Endothelial cell of umbilical vein (primary cell): ENCODE measurements at regions not wholly inside any gene's neighbourhood (a gene's known extent, or its start where the extent isn't known, plus 50 kb on each side); places are given as distances from the start of the nearest gene placed in this dataset.

Source experiments
- BruUV-seq: library from RNA; stranded (reverse); fragments of 400-500 nt; replicated peaks from 2 replicates; lab custom pipeline; 2021; lab: Mats Ljungman, UMichigan
- CTCF ChIA-PET: fragments of 300-600, 350-600 bp; sonication (Branson Sonifier 250); formaldehyde crosslinking; loops from one replicate; lab custom pipeline; 2021; ENCODE audit warnings: antibody characterized with exemption, inconsistent platforms; lab: Charles Lee
- POLR2A ChIA-PET: fragments of 300-600, 350-600 bp; sonication (Branson Sonifier 250); formaldehyde crosslinking; loops from one replicate; lab custom pipeline; 2021; ENCODE audit warnings: antibody characterized with exemption, inconsistent platforms; lab: Charles Lee
- DNase-seq: peaks from one replicate; pipeline ENCODE4 v3.0.0-alpha.2; 2011; ENCODE audit warnings: low read depth, low spot score
- FAIRE-seq: peaks from 2 replicates; lab custom pipeline; 2011; peaks lifted over from hg19 to GRCh38; lab: Jason Lieb, UNC
- H2AFZ ChIP-seq: 2 replicates; pipeline ENCODE4 v1.6.0; 2012; ENCODE audit warnings: low read depth, low read length, control low read depth, inconsistent platforms
- H3K27ac ChIP-seq: 2 replicates; pipeline ENCODE4 v1.5.1; 2011; ENCODE audit warnings: low read depth, mild to moderate bottlenecking, control low read depth, low read length, moderate library complexity; ENCODE audit not compliant: insufficient read depth
- H3K27me3 ChIP-seq, 2 experiments: 2 replicates each; pipeline versions ENCODE4 v1.6.0 to v1.6.1; 2011; ENCODE audit warnings: low read length in 2 of 2, mixed read lengths in 1 of 2; ENCODE audit not compliant: control insufficient read depth in 2 of 2, insufficient read depth in 2 of 2
- H3K36me3 ChIP-seq, 2 experiments: 2 replicates in 1 of 2; 3 replicates in 1 of 2; pipeline ENCODE4 v1.5.1; 2011; ENCODE audit warnings: low read length in 2 of 2, mild to moderate bottlenecking in 1 of 2, moderate library complexity in 1 of 2; ENCODE audit not compliant: control insufficient read depth in 2 of 2, insufficient read depth in 2 of 2; ENCODE audit errors: extremely low read depth in 1 of 2
- H3K4me1 ChIP-seq: 3 replicates; pipeline ENCODE4 v1.5.1; 2011; ENCODE audit warnings: mild to moderate bottlenecking, low read length; ENCODE audit not compliant: control insufficient read depth, insufficient read depth; ENCODE audit errors: extremely low read depth
- H3K4me2 ChIP-seq: 2 replicates; pipeline ENCODE4 v1.6.1; 2011; ENCODE audit warnings: low read length, control low read depth, mixed read lengths; ENCODE audit not compliant: insufficient read depth
- H3K4me3 ChIP-seq, 3 experiments: fragments of 200-600 bp in 1 of 3; sonication (generic), shearing (Covaris generic) in 1 of 3; replicated peaks in 1 of 3; 2 replicates each; pipeline ENCODE4 v1.5.1; 2011 to 2016; ENCODE audit warnings: control low read depth in 3 of 3, low read length in 3 of 3, mild to moderate bottlenecking in 2 of 3, inconsistent platforms in 1 of 3, low read depth in 1 of 3, moderate library complexity in 1 of 3; ENCODE audit not compliant: insufficient read depth in 1 of 3
- H3K79me2 ChIP-seq: 2 replicates; pipeline ENCODE4 v1.6.0; 2012; ENCODE audit warnings: low read length, inconsistent platforms; ENCODE audit not compliant: control insufficient read depth, insufficient read depth
- H3K9ac ChIP-seq: replicated peaks from 2 replicates; pipeline ENCODE3; 2011; ENCODE audit warnings: low read length, control low read depth; ENCODE audit not compliant: insufficient read depth; ENCODE audit errors: extremely low read depth
- H3K9me1 ChIP-seq: replicated peaks from 3 replicates; pipeline ENCODE4 v1.6.0; 2011; ENCODE audit warnings: mild to moderate bottlenecking, low read length; ENCODE audit not compliant: control insufficient read depth, insufficient read depth; ENCODE audit errors: extremely low read depth
- H3K9me3 ChIP-seq: replicated peaks from 2 replicates; pipeline ENCODE4 v1.5.1; 2012; ENCODE audit warnings: low read length, inconsistent platforms; ENCODE audit not compliant: control insufficient read depth, insufficient read depth
- H4K20me1 ChIP-seq: replicated peaks from 2 replicates; pipeline ENCODE3; 2011; ENCODE audit warnings: mild to moderate bottlenecking, low read length; ENCODE audit not compliant: control insufficient read depth, insufficient read depth; ENCODE audit errors: extremely low read depth
- FOS ChIP-seq: IDR thresholded peaks from 2 replicates; pipeline ENCODE4 v1.6.1; 2011; ENCODE audit warnings: mild to moderate bottlenecking, low read length, moderate library complexity, borderline replicate concordance; ENCODE audit not compliant: insufficient read depth
- GATA2 ChIP-seq: IDR thresholded peaks from 2 replicates; pipeline ENCODE4 v1.7.0; 2011; ENCODE audit warnings: low read depth, mild to moderate bottlenecking, moderate library complexity, mixed read lengths, low read length; ENCODE audit not compliant: insufficient read length, insufficient read depth
- JUN ChIP-seq: IDR thresholded peaks from 2 replicates; pipeline ENCODE4 v1.6.1; 2011; ENCODE audit warnings: borderline replicate concordance, low read depth; ENCODE audit not compliant: insufficient read length, insufficient read depth
- MYC ChIP-seq: IDR thresholded peaks from one replicate; pipeline ENCODE4 v1.6.1; 2011; ENCODE audit warnings: mild to moderate bottlenecking, low read depth, low read length
- POLR2A ChIP-seq: IDR thresholded peaks from 2 replicates; pipeline ENCODE4 v1.6.1; 2012; ENCODE audit warnings: low read depth, mild to moderate bottlenecking, control low read depth, low read length
- dilution Hi-C: fragments of 300-500 bp; cut with MboI; formaldehyde crosslinking; loops from one replicate; pipeline ENCODE4 v1.15.0; 2019; ENCODE audit warnings: low sequenced_read_pairs; ENCODE audit not compliant: extremely low pct_ligation_motif_present
- intact Hi-C: fragments of 100-400 bp; cut with micrococcal nuclease; formaldehyde crosslinking; loops from one replicate; pipeline ENCODE4 v1.10.0; 2022
- TF ChIP-seq, protein P1 (sequence below): IDR thresholded peaks from 2 replicates; pipeline ENCODE4 v1.6.1; 2011; ENCODE audit not compliant: insufficient read depth, insufficient read length
- TF ChIP-seq, protein P2 (sequence below), 2 donors: IDR thresholded peaks; 1 replicate in 1 of 2; 2 replicates in 1 of 2; pipeline ENCODE4 v1.5.1; 2011; ENCODE audit warnings: low read length in 2 of 2, mild to moderate bottlenecking in 2 of 2, moderate library complexity in 2 of 2, control low read depth in 1 of 2, inconsistent platforms in 1 of 2, low read depth in 1 of 2; ENCODE audit not compliant: insufficient read depth in 1 of 2; ENCODE audit errors: extremely low read depth in 1 of 2

- no TSS peak for BruUV-seq
Measured at GRCh38 chr9:115425601-115426000, 307.6 kb upstream of the TNC start.

GRCh38 chr9:115437418-115437817, 319.5 kb upstream of the TNC start:
- dilution Hi-C loops, result no loop called here
- CTCF ChIA-PET, result no interaction called here
- peaks cover 3% of the 10 kb centered on the region for H3K9me3 ChIP-seq

More at GRCh38 chr9:115425601-115426000, 307.6 kb upstream of the TNC start:
- CTCF ChIA-PET, result no interaction called here
- Histone ChIP-seq H3K79me2 (no peaks in the 10 kb centered on the region), H3K27me3 (no peaks in the 10 kb centered on the region), H3K36me3 (no peaks in the 10 kb centered on the region), H3K27ac (no peak overlapping the region), H3K9me3 (no peaks in the 10 kb centered on the region), H2AFZ (no peak overlapping the region), H3K9me1 (no peaks in the 10 kb centered on the region), H3K4me3 (no peak overlapping the region), H3K4me1 (no peaks in the 10 kb centered on the region), H3K4me2 (no peak overlapping the region), H3K9ac (no peak overlapping the region), H4K20me1 (no peaks in the 10 kb centered on the region)
- dilution Hi-C loops (no loop called here), intact Hi-C loops (no loop called here)
- no peak for FAIRE-seq
- POLR2A ChIA-PET, result no interaction called here
- DNase-seq, result no peak
- TF ChIP-seq JUN, result no peak

More at GRCh38 chr9:115437418-115437817, 319.5 kb upstream of the TNC start:
- Histone ChIP-seq H2AFZ (no peak overlapping the region), H4K20me1 (no peaks in the 10 kb centered on the region), H3K79me2 (no peaks in the 10 kb centered on the region), H3K9ac (no peak overlapping the region), H3K4me1 (no peaks in the 10 kb centered on the region), H3K27ac (no peak overlapping the region), H3K4me3 (no peak overlapping the region), H3K4me2 (no peak overlapping the region), H3K27me3 (no peaks in the 10 kb centered on the region), H3K9me1 (no peaks in the 10 kb centered on the region), H3K36me3 (no peaks in the 10 kb centered on the region)
- FAIRE-seq (no peak), DNase-seq (no peak)
- TF ChIP-seq POLR2A (no peak), MYC (no peak), FOS (no peak), GATA2 (no peak)
- TF ChIP-seq, protein P1, sequence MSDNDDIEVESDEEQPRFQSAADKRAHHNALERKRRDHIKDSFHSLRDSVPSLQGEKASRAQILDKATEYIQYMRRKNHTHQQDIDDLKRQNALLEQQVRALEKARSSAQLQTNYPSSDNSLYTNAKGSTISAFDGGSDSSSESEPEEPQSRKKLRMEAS, result no peak
- TF ChIP-seq, protein P2, sequence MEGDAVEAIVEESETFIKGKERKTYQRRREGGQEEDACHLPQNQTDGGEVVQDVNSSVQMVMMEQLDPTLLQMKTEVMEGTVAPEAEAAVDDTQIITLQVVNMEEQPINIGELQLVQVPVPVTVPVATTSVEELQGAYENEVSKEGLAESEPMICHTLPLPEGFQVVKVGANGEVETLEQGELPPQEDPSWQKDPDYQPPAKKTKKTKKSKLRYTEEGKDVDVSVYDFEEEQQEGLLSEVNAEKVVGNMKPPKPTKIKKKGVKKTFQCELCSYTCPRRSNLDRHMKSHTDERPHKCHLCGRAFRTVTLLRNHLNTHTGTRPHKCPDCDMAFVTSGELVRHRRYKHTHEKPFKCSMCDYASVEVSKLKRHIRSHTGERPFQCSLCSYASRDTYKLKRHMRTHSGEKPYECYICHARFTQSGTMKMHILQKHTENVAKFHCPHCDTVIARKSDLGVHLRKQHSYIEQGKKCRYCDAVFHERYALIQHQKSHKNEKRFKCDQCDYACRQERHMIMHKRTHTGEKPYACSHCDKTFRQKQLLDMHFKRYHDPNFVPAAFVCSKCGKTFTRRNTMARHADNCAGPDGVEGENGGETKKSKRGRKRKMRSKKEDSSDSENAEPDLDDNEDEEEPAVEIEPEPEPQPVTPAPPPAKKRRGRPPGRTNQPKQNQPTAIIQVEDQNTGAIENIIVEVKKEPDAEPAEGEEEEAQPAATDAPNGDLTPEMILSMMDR (IDR thresholded peaks at IDR 0.05; ENCODE audit: extremely low read depth in 1 of 2, insufficient read depth in 1 of 2, low read depth in 1 of 2, low read length in 2 of 2), result no peak
- intact Hi-C loops, result no loop called here
- POLR2A ChIA-PET, result no interaction called here
- no TSS peak for BruUV-seq
